NCI-H82 (cell line): ENCODE measurements at regions not wholly inside any gene's neighbourhood (a gene's known extent, or its start where the extent isn't known, plus 50 kb on each side); places are given as distances from the start of the nearest gene placed in this dataset.
A peak's percentile ranks its signal among the peaks of the same experiment; 100 is the strongest.

Experiments used
- DNase-seq: peaks from one replicate; lab custom pipeline; 2025; lab: John Stamatoyannopoulos, UW

- peak; percentile 97 for DNase-seq
These were observed 77.6 kb upstream of the TMEM260 start for GRCh38 chr14:56501909-56502530.

- DNase-seq = peak; percentile 79
These were observed 74.2 kb upstream of the TMEM260 start for GRCh38 chr14:56505361-56505760.

GRCh38 chr14:56512521-56512920 lies 67.1 kb upstream of the TMEM260 start:
- DNase-seq = no peak

- DNase-seq = no peak
These were observed 64.8 kb upstream of the TMEM260 start for GRCh38 chr14:56514663-56515371.

GRCh38 chr14:56515739-56516138 lies 63.9 kb upstream of the TMEM260 start:
- no peak for DNase-seq

GRCh38 chr14:56522403-56522802 lies 57.2 kb upstream of the TMEM260 start:
- DNase-seq = no peak

GRCh38 chr14:56524971-56525677 lies 54.5 kb upstream of the TMEM260 start:
- no peak for DNase-seq

- peak; percentile 71 for DNase-seq
These were observed 50.7 kb upstream of the TMEM260 start for GRCh38 chr14:56528927-56529326.
